NCI-H2029 treated with DMSO at 0.1 percent for 48 hours (cell line): ENCODE measurements at regions not wholly inside any gene's neighbourhood (a gene's known extent, or its start where the extent isn't known, plus 50 kb on each side); places are given as distances from the start of the nearest gene placed in this dataset.
"Not testable (repeated sequence)": the region's sequence is repeated elsewhere in the genome, so short reads cannot be mapped to it uniquely, and the experiment has no call there.

Experiments
- DNase-seq: peaks from one replicate; lab custom pipeline; 2025; lab: John Stamatoyannopoulos, UW

DNA sequence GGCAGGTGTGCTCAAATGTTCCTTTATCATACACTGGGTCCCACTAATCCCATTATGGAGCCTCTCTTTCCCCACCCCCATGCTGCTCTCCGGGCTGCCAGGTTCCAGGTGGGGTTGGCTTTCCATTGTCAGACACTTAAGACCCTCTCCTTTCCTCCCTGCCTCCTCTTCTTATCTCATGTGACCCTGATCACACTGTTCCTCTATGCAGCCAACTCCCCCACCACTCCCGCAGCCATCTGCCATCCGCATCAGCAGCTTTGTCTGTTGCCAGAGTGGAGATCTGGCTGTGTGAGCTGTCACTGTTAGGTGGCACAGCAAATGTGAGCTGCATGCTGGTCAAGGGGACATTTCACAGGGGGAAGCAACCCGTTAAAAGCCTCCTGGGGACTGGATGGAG lies 391.4 kb downstream of the TNS3 start:
- DNase-seq: no peak

DNA sequence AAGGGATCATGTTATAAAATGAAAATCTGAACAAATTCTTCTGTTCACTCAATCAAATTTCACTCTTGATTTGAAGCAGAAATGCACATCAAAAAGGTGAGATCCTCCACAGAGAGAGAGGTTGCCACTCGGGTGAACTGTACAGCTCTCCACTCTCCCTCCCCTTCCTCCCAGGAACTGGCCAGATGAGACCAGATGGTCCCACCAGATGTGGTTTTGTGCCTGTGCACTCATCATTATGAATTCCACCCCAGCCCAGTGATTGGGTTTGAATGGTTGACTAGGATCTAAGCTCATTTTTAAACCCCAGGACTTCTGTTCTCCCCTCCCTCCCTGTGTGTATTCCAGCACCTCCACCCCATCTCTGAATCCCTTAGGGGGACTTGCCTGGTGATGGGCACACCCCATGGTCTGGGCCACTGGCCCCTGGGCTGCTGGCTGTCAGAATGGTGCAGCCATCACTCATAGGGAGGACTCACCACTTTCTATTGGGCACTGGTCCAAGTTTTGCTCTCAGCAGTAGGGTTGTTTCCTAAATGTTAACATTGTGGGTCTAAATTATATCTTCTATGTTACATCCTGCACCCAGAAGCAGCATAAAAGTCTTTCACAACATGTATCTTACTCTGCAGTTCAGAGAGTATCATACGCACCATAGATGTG lies 393.1 kb downstream of the TNS3 start:
- DNase-seq: no peak

DNA sequence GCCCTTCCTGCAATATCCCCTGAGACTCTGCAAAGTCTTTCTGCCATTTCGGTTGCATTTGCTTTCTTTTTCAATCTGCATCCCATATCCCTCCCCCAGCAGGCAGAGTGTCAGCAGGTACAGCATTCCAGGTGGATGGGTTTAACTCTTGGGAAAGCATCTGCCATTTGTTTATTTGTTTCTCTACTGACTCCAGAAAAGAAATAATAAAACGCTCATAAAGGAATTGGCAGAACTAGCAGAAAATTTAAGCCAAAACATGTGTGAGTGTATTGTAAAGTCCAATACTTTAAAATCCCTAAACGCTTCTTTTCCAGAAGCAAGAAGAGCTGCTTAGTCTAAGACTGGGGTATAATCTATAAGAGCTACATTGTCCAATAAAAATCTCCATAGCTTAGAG lies 393.8 kb downstream of the TNS3 start:
- no peak for DNase-seq

DNA sequence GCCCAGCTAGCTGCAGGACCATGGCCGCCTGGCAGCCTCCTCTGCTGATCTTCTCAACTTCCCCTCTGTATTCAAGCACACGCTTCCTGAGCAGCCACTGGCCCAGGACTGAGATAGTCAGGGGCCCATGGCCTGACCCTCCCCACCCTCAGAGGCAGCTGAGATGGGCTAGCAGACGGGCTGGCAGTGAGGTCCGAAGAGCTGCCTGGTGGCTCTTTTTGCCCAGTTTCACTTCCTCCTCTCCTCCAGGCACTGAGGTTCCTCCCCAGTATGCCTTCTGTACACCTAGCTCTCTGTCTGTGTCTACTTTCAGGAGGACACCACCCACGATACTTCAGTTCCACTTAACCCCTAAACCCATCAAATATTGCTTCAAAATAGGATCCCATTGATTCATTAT lies 395.6 kb downstream of the TNS3 start:
- DNase-seq: no peak

DNA sequence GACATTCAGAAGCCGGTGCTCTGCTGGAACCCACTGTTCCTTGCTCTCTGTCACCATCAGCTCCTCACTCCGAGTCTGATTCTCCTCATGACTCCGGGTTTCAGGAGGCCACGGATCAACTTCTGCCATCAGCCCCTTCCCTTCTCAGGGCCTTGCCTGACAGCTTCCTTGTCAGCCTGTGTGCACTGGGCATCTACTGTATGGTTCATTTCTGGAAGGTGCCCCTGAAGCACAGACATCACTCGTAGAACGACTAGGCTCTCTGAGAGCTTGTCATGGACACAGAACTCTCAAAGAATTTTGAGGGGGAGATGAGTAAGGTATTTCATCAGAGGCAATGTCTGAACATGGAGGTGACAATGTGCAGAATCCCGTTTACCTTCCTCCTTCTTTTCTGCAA lies 396.1 kb downstream of the TNS3 start:
- no peak for DNase-seq

DNA sequence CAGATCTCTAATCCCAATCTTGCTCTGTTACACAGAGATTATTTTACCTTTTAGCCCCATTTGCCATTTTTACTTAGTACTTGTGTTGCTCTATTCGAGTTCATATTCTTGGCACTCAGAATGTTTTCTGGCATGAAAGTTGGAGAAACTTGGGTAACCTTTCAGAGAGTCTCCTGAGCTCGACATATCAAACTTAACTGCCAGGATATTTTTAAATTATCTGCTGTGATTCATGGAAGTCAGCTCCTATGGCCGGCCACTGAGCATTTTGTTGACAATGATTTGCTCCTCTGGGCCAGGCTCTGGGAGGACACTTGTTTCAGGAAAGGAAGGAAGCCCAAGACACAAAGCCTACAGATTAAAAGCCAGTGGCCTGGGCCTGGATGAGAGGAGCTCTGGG lies 396.7 kb downstream of the TNS3 start:
- DNase-seq: no peak

DNA sequence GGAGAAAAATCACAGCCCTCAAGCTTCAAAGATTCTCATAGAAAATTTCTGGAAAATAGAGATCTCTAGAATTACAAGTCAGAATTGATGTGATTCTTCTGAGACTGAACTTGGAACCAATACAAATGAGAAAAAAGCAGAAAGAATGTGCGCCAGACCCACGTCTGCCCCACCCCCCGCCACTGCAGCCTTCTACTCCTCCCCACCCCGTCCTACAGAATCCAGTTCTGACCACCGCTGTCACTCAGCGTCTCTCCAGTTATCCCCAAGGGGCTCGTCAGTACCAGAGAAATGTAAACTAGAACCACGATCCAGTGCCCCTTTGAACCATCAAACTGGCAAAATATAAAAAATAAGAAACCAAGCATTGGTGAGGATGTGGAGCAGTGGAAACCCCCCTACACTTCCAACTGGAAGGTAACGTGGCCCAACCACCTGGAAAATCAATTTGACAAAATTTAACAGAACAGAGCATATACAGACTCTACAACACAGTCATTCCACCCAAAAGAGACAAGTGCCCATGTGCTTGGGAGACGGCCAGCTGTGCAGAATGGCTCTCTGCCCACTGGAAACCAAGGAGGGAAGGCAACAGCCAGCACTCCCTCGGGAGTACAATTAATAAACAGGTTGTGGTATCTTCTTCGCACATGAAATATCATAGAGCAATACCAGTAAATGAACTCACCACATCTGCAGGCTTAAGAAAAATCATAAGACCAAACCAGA lies 397.9 kb downstream of the TNS3 start:
- DNase-seq: no peak

DNA sequence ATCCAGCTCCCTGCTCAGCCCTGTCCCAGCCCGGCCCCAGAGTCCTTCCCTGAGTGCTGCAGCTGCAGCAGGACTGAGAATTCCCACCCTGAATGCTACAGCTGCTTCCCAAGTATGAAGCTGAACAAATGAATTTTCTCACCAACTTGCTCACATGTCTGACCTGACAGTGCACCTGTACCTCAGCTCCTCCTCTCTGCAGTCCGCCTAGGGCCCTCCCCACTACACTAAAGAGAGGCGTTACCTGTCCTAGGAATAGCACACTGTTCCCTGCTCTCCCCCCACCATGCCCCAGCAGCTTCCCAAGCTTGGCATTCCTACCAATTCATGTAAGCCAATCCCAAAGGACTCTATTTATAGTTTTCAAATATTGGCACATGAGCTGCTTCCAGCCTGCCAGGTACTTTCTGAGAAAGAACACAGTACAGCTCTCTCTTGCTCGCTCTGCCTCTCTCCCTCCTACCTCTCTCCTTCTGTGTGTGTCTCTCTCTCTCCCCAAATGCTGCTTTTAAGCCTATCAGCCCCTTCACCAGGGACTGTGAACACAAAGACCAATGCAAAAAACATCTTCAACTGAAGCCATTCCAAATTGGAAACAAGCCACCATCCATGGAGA lies 400.1 kb downstream of the TNS3 start:
- peak; percentile 61 for DNase-seq

DNA sequence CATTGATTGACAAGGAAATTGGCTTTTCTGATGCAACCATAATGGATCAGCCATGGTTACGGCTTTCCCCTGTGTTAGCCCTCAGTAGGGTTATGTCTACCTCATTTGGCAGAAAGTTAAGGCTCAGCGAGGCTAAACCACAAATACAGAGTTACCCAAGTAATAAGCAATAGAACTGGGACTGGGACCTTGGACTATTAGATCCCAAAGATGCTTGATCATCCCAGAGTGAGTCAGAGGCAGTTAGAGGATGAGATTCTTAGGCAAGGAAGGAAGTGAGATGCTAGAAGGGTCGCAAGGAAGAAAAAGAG lies 401.4 kb downstream of the TNS3 start:
- no peak for DNase-seq

DNA sequence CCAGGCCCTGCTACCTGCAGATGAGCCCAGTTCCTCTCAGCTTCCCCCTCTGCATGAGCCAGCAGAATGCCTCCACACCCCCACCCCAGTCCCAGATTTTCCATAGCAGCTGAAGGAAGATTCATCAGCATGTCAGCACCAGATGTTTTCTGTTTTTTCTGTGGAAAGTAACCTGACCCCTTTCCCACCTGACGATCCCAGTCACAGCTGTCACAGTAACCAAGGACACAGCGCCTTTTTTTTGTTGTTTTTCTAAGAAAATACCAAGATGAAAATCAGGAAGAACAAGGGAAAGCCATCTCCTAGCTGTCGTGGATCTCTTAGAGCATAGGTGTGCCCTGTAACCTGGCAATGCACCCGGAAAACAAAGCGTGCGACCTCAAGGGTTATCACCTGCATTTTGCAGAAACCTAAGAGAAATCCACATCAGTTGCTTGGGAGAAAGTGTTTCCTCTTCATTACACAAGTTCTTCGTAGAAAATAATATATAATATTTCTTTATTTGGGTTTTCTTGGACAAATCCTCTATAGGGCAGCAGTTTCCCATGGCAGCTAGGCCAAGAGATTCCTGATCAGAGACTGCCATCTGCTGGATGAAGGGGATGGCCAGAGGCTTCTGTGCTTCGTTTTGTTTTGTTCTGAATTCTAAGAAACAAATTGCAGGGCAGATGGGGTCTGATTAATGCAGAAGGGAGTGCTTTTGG lies 401.9 kb downstream of the TNS3 start:
- DNase-seq: peak; percentile 70

DNA sequence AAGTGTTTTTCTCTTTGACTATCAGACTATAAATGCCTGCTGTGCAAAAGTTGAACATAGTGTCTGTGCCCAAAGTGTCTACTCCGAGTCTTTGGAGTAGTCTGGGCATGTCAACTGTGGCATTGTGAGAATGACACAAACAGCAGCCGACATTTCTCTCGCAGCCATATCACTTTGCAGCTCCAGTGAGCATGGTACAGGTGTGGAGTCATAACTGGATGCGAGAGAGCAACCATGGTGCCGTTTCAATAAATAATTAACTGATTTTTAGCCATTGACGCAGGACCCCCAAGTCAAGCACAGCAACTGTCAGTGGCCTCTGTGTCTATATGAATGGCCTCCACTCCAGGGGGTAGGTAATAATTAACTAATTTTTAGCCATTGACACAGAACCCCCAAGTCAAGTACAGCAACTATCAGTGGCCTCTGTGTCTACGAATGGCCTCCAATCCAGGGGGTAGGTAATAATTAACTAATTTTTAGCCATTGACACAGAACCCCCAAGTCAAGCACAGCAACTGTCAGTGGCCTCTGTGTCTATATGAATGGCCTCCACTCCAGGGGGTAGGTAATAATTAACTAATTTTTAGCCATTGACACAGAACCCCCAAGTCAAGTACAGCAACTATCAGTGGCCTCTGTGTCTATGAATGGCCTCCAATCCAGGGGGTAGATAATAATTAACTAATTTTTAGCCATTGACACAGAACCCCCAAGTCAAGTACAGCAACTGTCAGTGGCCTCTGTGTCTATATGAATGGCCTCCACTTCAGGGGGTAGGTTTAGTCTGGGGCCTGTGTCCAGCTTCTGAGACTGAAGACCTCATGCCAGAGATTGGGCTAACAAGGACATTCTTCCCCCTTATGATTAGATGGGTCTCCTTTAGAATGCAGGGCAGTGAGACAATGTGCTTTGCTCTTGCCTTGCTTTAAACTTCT lies 409.0 kb downstream of the TNS3 start:
- not testable (repeated sequence) for DNase-seq

DNA sequence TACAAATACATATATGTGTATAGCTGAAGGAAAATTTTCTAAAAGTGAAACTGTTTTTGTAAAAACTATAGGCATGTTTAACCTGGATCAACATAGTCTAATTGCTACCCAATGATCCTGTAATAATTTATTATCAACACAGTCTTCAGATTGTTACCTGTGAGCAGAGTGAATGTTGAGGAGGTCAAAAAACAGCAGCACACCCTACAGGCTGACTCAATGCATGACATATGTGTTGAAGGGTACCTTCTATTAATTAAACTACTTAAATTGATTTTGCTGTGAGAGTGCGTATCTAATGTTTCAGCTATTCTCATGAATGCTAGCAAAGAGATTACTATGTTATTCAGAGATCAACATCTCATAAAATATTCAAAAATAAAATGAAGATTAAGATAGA lies 411.4 kb downstream of the TNS3 start:
- DNase-seq: no peak

DNA sequence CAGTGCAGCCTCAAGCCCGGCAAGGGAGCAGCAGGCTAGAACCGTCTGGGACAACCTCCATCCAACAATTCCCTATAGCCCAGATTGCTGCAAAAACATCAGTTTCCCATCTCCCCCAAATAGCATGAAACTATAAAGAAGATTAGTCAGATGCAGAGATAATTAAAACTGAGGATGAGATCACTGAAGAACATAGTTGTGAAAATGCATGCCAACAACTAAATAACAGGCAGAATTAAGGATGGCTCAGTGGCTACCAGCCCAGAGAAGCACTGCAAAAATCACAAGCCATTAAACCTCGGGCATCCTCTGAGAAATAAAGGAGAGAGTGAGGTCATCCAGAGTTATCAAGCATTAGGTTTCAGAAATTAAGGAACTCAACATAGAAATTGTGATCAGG lies 427.1 kb downstream of the TNS3 start:
- DNase-seq: no peak

DNA sequence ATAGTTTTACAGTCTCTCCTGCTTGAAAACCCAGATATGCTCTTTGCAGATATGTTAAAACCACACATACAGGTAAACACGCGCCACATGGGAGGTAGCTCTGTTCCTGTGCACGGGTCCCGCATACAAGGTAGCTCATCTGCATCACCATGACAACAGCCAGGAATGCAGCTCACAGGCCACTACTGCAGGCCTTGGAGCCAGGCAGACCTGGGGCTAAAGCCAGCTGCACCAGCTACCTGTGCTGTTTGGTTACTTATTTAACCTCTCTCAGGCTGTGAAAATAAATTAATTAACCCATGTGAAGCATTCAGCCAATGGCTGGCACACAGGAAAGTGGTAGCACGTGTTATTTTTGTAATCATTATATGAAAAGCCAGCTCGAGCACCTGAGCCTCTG lies 428.3 kb downstream of the TNS3 start:
- peak; percentile 56 for DNase-seq

DNA sequence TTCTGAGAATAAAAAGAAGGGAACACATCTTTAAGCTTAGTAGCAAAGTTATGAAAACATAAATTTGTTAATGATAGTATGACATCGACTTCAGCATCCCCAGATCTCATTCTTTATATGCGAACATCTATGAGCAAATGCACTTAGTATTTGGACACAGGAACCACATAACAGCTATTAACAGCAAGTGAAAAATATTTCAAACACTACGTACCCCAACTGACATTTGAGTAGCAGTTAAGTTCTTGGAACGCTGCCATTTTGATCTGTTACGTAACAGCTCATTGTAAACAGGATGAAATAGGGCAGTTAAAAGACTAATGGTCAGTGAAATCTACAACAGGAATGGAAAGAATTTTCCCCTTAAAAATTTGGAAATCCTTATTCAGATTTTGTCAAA lies 428.9 kb downstream of the TNS3 start:
- DNase-seq: peak; percentile 56

DNA sequence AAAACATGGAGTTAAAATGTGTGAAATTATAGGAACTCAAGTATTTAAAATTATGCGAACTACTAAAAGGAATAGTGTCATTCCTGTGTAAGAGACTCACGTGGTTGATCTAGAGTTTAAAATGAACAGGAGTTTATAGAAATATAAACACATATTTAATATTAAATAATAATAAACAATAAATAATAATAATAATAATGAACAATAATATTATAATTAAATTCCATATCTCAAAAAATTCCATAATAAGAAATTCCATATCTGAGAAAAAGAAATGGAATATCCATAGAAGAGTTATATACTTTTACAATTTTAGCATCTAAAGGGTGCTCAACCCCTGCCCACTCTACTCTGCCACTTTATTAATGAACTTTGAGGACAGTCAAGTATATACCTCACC lies 429.6 kb downstream of the TNS3 start:
- no peak for DNase-seq

DNA sequence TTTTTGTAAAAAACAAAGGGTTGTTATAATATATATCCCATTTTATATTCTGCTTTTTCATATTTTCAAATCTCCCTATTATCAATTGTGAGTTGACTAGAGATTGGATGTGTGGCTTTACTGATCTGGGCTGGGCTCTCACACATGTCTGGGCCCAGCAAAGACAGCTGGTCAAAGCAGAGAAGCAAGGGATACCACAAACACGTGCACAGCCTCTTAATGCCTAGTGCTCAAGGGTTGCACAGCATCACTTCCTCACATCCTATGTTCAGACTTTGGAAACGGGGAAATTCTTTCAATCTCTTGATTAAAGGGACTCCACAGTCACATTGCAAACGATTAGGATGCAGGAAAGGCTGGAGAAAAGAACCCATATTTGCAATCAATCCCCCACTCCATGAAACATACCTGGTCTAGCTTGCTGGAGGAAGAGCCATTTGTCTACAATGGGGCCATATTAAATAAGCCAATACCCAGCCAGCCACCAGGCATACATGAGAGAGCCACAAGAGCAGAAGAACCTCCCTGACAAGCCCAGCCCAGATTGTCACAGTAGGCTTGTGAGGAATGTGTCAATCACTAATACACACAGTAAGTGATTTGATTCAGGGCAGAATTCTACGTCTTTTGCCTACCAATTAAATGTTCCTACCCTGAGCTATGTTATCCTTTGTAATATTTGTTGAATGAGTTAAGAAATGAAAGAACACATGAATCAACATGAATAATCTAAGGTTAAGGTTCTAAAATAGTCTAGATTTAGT lies 431.2 kb downstream of the TNS3 start:
- DNase-seq: no peak

DNA sequence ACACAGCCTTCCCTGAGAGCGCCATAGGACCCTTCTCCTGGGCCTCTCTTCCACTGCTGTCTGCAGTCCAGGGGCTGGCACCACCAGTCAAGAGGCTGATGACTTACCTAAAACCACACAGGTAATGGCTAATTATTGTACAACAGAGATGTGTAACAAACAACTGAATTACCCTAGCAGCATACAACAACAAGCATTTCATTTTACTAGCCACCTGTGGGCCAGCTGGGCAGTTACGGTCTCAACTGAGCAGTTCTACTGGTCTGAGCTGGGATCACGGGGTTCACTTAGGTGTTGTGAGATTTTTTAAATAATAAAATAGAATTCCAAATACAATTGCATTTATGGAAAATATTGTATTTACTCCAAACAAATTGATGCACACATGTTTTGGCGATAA lies 431.9 kb downstream of the TNS3 start:
- no peak for DNase-seq

DNA sequence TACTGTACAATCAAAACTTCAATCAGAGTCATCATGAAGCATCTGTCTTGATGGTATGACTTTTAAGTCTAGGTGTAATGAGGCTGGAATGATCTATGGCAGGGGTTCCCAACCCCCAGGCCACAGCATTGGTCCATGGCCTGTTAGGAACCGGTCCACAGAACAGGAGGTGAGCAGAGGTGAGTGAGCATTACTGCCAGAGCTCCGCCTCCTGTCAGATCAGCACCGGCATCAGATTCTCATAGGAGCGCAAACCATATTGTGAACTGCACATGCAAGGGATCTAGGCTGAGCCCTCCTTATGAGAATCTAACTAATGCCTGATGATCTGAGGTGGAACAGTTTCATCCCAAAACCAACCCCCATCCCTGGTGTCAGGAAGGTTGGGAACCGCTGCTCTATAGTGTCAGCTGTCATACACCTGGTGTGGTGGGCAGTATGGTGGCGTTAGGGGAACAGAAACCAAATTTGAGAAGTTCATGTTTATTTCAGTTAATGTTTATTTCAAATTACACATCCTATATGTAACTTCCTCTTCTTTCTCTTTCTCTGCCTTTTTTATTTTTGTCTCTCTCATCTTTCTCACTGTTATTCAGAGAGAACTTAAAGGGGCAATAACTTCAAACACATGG lies 432.6 kb downstream of the TNS3 start:
- no peak for DNase-seq

DNA sequence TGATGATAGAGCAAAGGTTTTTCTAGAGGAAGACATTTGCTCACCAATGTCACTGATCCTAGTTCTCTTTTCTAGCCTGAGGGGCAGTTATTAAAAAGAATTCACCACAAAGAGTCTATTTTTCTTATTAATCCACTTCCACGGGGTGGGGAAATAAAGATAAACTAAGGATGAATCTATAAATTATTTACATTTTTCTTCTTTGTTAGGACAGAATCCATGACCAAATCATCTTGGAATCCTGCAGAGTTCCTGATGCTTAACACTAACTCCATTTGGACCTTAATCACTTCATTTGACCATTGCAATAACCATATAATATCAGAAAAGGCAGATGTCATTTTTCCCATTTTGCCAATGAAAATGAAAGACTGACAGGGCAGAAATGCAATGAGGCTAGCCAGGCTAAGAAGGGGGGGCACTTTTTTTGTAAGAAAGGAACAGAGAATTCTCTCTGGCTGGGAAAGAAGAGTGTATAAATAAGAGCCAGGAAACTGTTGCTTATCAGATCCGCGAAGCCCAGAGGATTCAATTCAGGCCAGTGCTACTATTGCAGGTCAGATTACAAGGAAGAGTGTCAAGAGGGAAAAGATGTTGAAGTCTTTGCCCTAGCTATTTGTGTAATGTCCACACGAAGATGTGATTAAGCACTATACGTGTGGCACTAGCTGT lies 433.2 kb downstream of the TNS3 start:
- DNase-seq: no peak
